ENCODE measurements at regions not wholly inside any gene's neighbourhood (a gene's known extent, or its start where the extent isn't known, plus 50 kb on each side); places are given as distances from the start of the nearest gene placed in this dataset.
"Not testable (repeated sequence)": the region's sequence is repeated elsewhere in the genome, so short reads cannot be mapped to it uniquely, and the experiment has no call there.

DNA sequence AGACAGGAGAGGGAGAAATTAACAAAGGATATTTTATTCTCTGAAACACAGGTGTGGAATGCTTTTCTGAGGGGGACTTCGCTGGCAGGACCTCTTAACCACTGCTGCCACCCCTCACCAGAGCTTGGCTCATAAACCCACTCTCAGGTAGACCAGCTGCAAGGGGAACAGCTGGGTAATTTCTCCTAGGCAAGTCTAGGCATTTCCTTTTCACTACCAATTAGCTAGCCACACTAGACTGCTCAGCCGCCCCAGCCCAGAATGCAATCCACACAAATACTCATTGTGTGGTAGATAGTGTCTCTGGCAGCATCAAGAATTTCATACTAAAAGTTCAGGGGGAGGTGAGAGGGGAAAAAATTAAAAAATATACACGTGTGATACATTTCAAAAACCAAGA lies 267.6 kb upstream of the ID4 start:
- DNase-seq = no peak

DNA sequence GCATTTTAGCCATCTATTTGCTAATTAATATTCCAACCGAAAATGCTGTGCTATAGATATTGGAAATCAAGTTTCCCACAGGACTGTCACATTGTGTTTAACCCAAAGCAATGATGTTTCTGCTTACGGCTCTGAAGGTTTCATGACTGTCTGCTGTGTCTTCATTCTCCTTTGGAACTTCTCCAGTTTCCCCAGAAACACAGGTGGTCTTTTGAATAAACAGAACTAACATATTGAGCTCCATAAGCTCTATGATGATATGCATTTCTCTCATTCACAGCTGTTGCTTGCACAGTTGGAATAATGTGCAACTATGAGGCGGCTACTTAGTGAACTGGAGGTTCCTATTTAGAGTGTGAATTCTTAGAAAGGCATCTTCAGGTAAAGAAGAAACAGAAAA lies 266.0 kb upstream of the ID4 start:
- DNase-seq = no peak

DNA sequence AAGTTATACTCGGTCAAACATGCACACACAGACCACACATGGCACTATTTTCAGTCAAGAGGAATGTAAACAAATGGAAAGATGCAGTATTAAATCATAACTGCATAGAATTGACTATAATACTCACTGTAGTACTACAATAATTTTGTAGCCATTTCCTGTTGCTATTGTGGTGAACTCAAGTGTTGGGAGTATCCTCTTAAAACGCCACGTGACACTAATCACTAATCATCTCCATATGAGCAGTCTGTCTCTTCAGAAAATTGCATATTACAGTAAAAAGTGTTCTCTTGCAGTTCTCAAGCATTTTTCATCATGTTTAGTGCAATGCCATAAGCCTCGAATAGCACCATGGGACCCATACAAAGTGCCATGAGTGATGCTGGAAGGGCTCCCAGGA lies 258.7 kb upstream of the ID4 start:
- DNase-seq = no peak

DNA sequence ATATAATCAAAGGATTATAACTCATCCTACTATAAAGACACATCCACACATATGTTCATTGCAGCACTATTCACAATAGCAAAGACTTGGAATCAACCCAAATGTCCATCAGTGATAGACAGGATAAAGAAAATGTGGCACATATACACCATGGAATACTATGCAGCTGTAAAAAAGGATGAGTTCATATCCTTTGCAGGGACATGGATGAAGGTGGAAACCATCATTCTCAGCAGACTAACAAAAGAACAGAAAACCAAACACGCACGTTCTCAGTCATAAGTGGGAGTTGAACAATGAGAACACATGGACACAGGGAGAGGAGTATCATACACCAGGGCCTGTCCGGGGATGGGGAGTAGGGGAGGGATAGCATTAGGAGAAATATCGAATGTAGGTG lies 253.0 kb upstream of the ID4 start:
- DNase-seq = not testable (repeated sequence)

DNA sequence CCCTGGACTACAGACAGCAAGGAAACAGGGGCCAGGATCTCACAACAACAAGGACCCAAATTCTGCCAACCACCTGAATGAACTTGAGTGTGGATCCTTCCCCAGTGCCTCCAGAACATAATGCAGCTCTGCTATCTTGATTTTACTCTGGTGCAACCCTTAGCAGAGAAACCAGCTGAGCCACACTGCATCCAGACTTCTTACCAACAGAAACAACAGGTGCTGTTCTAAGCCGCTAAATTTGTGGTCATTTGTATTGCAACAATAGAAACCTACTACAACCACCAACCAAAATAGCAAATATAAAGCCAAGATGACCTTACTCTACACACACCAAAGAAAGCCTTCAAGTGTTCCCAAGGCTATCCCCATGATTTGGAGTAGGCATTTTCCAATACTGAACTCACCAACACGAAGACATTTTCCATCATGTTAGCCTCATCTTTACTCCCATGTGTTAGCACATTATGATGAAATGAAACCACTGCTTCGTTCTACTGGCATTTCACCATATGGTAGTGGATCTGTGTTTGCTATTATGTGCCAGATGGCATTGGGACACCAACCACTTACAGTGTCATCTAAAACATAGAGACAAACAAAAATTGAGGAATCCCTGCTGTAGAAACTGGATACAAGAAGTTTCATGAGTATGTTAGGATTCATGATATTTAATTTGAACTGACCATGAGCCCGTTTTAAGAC lies 249.8 kb upstream of the ID4 start:
- DNase-seq = no peak

DNA sequence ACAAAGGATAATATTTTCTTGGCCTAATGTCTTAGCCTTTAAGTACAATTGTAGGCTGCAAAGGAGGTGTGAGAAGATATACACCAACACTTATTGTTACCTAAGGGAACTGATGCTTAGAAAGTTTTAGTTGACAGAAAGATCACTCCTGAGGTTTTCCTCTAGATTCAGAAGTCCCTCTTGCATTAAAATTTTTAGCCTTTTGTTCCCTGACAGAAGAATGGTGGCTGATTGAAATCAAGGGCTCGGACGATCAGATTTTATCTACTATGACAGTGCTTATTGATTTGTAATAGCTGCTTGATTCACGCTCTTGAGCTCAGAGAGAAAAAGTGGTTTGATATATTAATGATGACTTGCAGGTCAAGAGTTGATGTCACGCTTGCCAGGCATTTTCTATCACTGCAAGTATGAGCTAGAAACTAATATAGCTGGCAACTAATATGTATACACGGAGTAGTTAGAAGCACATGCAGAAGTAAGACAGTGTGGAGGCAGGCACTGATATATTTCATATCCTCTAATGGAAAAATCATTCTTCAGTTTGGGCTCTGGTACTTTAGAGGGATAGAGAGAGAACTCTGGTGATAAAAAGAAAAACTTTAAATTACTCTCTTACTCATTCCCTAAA lies 246.6 kb upstream of the ID4 start:
- no peak for DNase-seq

DNA sequence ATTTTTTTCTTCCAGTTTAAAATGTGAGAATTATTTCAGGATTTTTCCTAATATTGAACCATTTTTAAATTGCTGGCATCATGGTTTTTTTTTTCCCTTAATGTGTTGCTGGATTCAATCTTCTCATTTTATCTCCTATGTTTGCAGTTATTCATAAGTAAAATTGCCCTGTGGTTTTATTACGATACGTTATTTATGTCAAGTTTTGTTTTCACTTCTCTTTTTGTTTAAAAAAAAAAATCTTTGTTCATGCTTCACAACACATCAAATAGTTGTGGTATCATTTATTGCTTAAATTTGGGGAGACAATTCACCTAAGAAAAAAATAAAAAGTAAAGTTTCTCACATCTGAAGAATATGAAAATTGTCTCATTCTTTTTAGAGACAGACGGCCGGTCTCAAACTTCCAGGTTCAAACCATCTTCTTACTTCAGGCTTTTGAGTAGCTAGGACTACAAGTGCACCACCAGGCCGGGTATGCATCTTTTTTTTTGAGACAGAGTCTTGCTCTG lies 239.3 kb upstream of the ID4 start:
- no peak for DNase-seq

DNA sequence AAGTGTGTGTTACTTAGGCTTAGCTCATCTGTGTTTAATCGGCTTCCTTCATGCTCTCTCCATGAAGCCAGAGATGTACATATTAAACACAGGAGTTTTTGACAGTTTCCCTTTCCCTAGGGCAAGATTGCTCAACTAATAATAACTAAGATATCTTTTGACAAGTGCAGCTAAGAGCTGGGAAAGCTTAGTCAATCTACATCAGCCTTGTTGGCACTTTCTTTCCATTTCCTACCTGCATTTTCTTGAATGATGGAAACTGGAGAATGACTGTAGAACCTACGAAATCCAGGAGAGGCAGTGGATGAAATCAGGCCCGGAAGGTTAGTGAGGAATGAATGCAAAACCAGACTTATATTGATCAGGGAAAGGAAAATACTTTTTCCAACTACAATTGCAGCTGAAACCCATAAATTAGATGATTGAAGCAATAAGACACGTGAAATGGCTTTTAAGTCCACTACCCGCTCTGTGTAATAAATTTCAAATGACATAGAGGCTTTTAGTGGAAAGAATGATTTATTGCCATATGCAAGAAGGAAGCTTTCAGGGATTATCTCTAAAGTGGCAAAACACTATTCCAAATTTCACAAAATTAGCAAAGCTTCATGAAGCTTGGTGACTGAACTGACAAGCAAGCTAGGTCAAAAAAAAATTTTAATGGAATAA lies 237.2 kb upstream of the ID4 start:
- no peak for DNase-seq

DNA sequence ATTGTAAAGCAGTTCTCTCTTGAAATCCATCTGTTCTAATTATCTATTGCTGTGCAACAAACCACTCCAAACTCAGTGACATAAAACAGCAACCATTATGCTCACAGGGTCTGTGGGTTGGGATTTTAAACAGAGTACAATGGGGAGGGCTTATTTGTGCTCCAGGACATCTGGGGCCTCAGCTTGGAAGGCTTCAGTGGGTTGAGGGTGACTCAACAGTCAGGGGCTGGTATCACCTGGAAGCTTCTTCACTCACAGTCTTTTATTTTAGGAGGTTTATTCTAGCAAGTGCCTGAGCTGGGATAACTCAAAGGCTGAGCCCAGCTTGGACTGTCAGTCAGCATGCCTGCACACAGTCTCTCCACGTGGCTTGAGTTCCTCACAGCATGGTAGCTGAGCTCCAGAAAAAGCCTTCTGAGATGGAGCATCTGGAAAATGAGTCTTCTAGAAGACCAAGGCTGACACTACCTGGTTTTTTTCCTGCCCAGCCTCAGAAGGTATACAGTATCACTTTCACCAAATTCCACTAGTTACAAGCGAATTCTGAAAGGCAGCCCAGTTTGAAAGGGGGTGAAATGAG lies 234.6 kb upstream of the ID4 start:
- no peak for DNase-seq

DNA sequence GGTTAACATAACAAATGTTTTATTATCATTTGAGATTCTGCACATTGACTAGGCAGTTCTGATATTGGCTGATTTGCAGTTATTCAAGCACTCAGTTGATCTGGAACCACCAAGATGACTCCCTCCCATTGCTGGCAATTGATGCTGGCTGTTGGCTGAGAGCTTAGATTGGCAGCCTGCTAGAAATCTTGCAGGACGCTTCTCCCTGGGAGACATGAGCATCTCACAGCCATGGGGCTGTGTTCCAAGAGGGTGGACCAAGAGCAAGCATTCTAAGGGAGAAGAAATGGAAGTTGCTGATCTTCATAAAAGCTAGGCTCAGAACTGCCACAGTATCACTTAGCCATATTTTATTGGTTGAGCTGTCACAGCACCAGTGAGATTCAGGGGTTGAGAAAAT lies 233.4 kb upstream of the ID4 start:
- no peak for DNase-seq

DNA sequence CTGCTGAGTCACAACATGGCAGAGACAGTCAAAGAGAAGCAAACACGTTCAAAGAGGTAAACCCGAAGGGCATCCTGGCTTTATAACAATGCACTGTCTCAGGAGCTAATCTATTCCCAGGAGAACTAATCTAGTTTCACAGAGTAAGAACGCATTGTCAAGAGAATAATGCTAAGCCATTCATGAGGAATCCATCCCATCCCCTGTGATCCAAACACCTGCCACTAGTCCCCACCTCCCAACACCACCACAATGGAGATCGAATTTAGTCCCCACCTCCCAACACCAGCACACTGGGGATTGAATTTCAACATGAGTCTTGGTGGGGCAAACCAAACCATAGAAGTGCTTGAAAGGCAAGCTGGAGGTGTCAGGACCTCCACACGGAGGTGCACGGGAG lies 231.5 kb upstream of the ID4 start:
- DNase-seq = no peak

DNA sequence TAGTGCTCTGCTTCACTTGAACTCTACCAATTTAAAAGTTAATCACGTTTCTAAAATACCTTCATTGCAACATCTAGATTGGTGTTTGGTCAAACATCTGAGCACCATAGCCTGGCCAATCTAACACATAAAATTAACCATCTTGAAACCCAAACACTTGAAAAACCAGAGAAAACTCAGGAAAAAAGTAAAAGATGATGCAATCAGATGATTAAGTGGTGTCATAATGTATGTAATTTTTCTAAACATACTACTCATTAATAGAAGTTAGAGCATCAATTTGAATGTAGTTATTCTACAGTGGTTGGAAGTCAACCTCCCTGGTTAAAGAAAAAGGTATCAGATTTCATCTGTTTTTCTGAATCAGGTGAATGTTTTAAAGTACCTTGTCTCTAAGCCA lies 228.6 kb upstream of the ID4 start:
- no peak for DNase-seq

DNA sequence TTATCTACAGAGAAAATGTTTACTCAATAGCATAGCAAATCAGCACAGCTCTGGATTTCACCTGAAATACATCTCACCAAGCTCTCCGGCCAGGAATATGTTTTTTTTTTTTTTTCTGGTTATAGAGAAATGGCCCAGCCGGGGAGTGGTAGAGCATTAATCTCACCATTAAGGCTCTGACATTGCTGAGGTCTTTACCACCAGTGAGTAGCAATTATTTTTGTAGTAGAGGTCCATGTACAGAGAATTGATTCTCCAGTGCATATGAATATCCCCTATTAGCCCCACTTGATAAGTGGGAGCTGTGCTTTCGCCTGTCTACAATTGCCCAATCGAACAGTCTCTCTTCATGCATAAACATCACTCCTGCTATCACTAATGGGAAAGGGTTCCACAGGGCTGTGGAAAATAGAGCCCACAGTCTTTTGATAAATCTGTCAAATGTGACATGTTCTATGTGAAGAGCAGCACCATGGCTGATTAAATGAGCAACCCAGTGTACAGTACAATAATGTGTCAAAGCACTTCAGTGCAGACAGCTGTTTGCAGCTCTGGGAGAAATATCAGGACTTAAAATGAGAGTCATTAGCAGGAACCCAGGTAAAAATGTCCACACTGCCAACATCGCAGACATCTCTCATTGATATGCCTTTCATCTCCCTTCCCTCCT lies 227.1 kb upstream of the ID4 start:
- no peak for DNase-seq

DNA sequence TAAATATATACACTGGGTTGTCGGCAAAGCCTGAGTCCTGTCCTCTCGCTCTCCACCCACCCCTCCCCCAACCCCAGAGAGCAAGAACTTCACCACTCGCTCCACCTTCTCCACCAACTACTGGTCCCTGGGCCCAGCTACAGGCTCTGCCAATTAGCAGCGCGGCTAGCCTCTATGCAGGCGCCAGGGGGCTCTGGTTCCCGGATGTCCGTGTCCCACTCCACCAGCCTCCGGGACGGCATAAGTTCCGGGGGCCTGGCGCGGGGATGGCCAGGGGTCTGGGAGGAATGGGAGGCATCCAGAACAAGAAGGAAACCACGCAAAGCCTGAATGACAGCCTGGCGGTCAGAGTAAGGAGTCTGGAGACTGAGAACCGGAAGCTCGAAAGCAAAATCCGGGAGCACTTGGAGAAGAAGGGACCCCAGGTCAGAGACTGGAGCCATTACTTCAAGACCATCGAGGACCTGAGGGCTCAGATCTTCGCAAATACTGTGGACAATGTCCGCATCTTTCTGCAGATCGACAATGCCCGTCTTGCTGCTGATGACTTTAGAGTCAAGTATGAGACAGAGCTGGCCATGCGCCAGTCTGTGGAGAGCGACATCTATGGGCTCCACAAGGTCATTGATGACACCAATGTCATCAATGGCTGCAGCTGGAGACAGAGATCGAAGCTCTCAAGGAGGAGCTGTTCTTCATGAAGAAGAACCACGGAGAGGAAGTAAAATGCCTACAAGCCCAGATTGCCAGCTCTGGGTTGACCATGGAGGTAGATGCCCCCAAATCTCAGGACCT lies 224.3 kb upstream of the ID4 start:
- not testable (repeated sequence) for DNase-seq

DNA sequence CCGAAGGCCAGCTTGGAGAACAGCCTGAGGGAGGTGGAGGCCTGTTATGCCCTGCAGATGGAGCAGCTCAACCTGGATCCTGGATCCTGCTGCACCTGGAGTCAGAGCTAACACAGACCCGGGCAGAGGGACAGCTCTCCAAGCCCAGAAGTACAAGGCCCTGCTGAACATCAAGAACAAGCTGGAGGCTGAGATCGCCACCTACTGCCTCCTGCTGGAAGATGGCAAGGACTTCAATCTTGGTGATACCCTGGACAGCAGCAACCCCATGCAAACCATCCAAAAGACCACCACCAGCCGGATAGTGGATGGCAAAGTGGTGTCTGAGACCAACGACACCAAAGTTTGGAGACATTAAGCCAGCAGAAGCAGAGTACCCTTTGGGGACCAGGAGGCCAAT lies 223.5 kb upstream of the ID4 start:
- no peak for DNase-seq

DNA sequence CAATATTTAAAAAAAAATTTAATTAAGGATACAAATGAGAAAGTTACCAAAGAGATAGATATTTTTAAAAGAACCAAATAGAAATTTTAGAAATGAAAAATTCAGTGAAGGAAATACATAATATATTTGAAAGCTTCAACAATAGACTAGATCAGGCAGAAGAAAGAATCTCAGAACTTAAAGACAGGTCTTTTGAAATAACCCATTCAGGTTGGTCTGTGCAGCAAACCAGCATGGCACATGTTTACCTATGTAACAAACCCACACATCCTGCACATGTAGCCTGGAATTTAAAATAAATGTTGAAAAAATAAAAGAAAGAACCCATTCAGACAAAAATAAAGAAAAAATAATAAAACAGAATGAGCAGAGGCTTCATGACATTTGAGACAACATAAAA lies 221.1 kb upstream of the ID4 start:
- no peak for DNase-seq

DNA sequence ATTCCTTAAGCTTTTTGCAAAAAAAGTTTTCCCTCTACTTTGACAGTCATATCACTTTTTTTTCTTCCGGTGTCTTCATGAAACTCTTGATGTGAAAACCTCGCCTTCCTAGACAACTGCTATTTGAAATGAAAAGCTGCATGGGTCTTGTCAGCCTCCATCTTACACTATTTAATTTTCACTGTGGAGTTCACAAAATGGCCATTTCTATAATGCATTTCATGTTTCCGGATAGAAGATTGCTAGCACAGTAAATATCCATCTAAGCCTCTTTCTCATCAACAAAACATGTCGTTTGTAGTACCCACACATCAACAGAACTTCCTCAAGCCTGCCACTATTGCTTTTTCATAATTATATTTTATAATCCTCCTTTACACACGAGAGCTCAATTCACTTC lies 204.9 kb upstream of the ID4 start:
- no peak for DNase-seq

DNA sequence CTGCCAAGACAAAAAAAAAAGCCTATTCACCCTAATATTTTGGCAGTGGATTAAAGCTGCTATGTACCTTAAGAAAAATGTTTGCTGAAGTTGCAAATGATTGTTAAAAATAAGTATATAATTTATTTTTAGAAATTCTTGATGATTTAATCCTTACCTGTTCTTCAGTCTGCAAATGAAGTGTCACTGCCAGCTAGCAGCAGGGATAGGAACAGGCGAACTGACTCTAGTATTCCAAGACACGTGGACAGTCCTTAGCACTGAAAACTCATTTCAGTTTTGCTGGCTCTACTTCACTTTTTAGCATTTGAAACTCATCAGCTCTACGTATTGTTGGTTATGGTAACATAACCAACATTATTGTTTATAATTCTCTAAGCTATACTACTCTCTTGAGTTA lies 204.4 kb upstream of the ID4 start:
- no peak for DNase-seq

DNA sequence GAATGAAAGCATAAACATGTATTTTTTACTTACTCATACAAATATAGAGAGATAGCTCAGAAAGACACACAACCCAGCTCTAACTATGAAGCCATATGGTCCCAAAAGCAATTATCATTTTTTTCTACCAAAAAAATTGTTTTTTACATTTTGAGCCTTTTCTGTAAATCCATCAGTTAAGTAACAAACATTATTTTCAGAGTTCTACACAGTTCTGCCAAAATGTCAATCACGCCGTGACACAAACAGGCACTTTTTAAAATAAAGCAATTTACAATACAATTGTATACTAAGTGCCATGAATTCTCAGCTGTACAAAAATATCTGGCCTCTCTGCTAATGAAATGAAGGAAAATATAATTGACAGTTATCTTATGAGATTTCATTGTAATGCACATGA lies 201.4 kb upstream of the ID4 start:
- no peak for DNase-seq

DNA sequence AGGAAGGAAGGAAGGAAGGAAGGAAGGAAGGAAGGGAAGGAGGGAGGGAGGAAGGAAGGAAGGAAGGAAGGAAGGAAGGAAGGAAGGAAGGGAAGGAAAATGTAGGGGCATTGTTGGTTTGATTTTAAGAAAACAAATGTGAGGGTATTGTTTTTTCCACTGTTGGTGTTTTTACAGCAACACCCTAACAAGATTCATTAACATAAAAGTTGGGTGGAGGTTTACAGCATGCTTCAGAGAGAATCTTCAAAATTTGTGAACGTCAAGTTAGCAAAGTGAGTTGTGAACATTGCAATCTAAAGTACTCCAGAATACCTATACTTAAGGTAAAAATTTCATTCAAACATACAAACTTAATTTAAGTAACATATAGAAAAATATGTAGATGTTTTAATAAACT lies 200.2 kb upstream of the ID4 start:
- no peak for DNase-seq

DNA sequence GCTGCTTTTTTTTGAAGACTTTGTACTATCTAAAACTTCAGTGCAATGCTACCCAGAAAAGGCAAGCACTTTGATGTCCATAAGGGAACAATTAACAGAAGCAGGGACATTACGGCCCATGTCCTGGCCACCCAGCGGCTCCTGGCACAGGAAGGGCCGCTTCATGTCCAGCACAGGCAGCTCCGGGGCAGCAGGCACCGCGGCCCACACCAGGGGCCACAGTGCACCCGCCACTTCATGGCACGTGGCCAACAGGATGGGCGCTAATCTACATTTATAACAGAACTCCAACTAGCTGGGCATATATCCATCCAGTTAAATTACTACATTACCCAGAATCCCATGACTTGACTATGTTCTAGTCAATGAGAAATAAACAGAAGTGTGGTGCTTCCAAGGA lies 198.2 kb upstream of the ID4 start:
- DNase-seq = no peak

DNA sequence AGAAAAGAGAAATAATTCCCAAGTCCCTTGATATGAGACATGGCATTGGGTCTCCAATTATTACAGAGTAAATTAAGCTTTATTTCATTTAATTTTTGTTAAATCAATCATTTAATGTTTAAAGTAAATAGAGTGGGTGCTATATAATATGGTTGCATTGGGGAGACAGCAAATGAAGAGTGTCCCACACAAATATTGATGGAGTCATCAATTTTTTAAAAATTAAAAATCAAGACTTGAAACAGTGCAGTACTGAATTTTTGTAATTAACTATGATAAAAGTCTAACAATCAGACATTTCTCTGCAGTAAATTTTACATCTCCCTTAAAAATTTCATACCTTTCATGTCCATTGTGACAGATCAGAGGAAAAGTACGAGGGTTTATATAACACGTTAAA lies 193.9 kb upstream of the ID4 start:
- no peak for DNase-seq

DNA sequence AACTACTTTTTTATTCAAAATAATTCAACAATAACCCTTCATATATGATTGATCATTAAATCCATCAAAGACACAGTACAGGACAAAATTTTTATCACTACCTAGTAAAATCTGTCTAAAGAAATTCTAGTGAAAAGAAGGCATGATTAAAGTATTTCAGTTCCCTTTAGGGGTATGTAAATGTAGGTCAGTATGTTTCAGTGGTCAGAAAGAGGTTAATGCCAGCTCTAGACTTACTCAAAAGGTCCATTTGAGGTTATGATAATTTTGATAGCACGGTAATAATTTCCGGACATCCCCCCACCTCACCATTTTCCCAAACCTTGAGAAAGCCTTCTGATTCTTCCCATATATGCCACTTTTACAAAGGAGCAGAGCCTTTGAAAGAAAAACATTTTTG lies 193.5 kb upstream of the ID4 start:
- DNase-seq = no peak
